Effector memory CD8-positive, alpha-beta T cell (primary cell): ENCODE measurements at regions not wholly inside any gene's neighbourhood (a gene's known extent, or its start where the extent isn't known, plus 50 kb on each side); places are given as distances from the start of the nearest gene placed in this dataset.

Source experiments
- ATAC-seq: fragments of 150-1000 bp; cut with Tn5 transposase; replicated peaks from 2 replicates; pipeline ENCODE4 v1.10.0; 2021; ENCODE audit warnings: mild to moderate bottlenecking, moderate library complexity
- DNase-seq, 3 experiments: peaks; one replicate each; pipeline ENCODE4 v3.0.0; 2021
- H3K27ac Mint-ChIP-seq, 2 donors: one replicate each; pipeline ENCODE4 v1.8.0; 2022; ENCODE audit warnings: mild to moderate bottlenecking in 2 of 2, mixed read lengths in 2 of 2, moderate library complexity in 2 of 2
- H3K27me3 Mint-ChIP-seq, 2 donors: one replicate each; pipeline ENCODE4 v1.8.0; 2022; ENCODE audit warnings: mixed read lengths in 2 of 2
- H3K36me3 Mint-ChIP-seq: one replicate; pipeline ENCODE4 v1.8.0; 2022; ENCODE audit warnings: mild to moderate bottlenecking, moderate library complexity, mixed read lengths; ENCODE audit not compliant: insufficient read depth
- H3K4me1 Mint-ChIP-seq, 2 donors: one replicate each; pipeline ENCODE4 v1.8.0; 2022; ENCODE audit warnings: low read depth in 2 of 2, mixed read lengths in 2 of 2
- H3K4me3 Mint-ChIP-seq, 2 donors: one replicate each; pipeline ENCODE4 v1.8.0; 2022; ENCODE audit warnings: mild to moderate bottlenecking in 2 of 2, mixed read lengths in 2 of 2, moderate library complexity in 2 of 2
- H3K9me3 Mint-ChIP-seq, 2 donors: one replicate each; pipeline ENCODE4 v1.8.0; 2022; ENCODE audit warnings: mixed read lengths in 2 of 2

- Mint-ChIP-seq H3K36me3 (peaks cover 3% of the 10 kb centered on the region), H3K4me3 (no peak overlapping the region), H3K9me3 (no peaks in the 10 kb centered on the region), H3K27me3 (peaks cover 0 to 5% of the 10 kb centered on the region in 2 donors), H3K4me1 (no peaks in the 10 kb centered on the region), H3K27ac (no peak overlapping the region)
- ATAC-seq: no peak
- DNase-seq: no peak
Observed at GRCh38 chrX:68945081-68945602, 116.3 kb downstream of the EFNB1 start.

GRCh38 chrX:68944211-68944610 lies 115.4 kb downstream of the EFNB1 start:
- no peak for ATAC-seq
- peaks cover 3% of the 10 kb centered on the region for H3K36me3 Mint-ChIP-seq
- H3K4me1 Mint-ChIP-seq: no peaks in the 10 kb centered on the region
- no peak overlapping the region for H3K27ac Mint-ChIP-seq
- no peak overlapping the region for H3K4me3 Mint-ChIP-seq
- peaks cover 0 to 5% of the 10 kb centered on the region in 2 donors for H3K27me3 Mint-ChIP-seq
- no peaks in the 10 kb centered on the region for H3K9me3 Mint-ChIP-seq
- no peak for DNase-seq

DNA sequence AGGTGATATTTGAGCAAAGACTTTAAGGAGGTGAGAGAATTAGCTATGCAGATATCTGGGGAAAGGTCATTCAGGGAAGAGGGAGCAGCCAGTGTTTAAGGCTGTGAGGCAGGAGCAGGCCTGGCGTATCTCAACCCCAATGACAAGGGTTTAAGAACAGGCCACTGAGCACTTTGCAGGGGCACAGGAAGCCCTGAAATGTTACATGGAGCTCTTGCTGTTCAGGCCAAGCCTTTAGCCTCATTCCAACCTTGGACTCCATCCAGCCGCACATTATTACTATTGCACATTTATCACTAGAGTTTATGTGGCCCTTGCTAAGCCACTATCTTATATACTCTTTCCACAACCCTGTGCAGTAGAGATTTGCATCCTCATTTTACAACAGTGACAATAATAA lies 114.0 kb downstream of the EFNB1 start:
- DNase-seq (no peak), ATAC-seq (no peak)
- H3K4me1 Mint-ChIP-seq: no peaks in the 10 kb centered on the region
- H3K9me3 Mint-ChIP-seq: no peaks in the 10 kb centered on the region
- peaks cover 0 to 5% of the 10 kb centered on the region in 2 donors for H3K27me3 Mint-ChIP-seq
- H3K27ac Mint-ChIP-seq: no peak overlapping the region
- peaks cover 3% of the 10 kb centered on the region for H3K36me3 Mint-ChIP-seq
- no peak overlapping the region for H3K4me3 Mint-ChIP-seq

DNA sequence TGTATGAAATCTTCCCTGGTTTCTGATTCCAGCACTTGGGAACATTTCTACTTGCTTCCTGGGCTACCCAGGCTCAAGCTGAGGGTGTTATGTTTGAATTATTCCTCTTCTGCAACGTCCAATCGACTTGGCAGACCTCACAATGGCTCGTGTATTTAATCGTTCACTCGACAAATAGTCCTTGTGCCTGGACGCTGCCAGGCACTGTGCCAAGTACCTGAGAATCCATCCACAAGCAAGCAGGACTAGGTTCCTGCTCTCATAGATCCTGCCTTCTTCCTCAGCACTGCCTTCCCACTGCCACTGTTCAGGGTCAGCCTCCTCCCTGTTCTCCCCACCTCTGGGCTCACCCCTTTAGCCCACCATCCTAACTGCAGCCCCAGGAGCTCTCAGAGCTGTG lies 113.3 kb downstream of the EFNB1 start:
- Mint-ChIP-seq H3K36me3 (peaks cover 3% of the 10 kb centered on the region), H3K27ac (no peak overlapping the region), H3K27me3 (peaks cover 0 to 3% of the 10 kb centered on the region in 2 donors), H3K4me1 (no peaks in the 10 kb centered on the region), H3K9me3 (no peaks in the 10 kb centered on the region), H3K4me3 (no peak overlapping the region)
- DNase-seq (no peak), ATAC-seq (no peak)

DNA sequence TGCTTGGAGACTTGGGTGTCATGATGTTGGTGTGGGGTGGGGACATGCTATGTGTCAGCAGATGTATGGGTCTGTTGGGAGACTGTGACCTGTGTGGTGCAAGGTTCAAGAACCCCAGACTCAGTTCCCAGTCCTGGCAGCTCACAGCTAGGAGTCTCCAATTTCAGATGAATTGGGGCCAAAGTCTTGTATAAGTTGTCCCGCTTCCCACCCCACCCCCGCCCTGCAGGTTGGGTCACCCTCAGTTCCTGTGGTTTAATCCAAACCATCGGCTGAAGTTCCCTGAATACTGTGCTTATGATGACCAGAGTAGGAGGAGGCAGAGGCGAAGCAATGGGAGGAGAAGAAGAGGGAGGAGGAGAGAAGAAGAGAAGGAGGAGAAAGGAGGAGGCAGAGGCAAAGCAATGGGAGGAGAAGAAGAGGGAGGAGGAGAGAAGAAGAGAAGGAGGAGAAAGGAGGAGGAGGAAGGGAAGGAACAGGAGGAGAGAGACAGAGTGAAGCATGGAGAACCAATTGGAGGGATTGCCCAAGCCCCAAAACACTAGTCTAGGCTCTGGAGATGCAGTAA lies 112.6 kb downstream of the EFNB1 start:
- Mint-ChIP-seq H3K27ac (no peak overlapping the region), H3K4me3 (no peak overlapping the region), H3K9me3 (no peaks in the 10 kb centered on the region), H3K4me1 (no peaks in the 10 kb centered on the region), H3K36me3 (peaks cover 3% of the 10 kb centered on the region), H3K27me3 (no peaks in the 10 kb centered on the region)
- DNase-seq (no peak), ATAC-seq (no peak)

DNA sequence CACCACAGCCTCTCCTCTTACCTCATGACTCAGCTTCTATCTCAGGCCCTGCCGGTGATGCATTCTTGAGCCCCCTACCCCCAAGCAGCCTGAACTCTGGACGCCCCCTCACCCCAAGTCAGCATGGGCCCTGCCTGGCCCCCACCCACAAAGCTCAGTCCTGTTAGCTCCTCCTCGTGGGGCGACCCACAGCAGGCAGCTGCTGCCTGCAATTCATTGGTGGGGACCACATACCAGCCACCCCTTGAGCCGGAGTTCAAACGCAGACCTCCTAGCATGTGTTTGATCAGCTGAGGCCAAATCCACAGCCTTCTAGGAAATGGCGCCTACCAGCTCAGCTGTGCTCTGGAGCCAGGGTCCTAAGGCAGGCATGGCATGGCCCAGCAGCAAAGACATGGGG lies 111.8 kb downstream of the EFNB1 start:
- Mint-ChIP-seq H3K4me3 (no peak overlapping the region), H3K36me3 (peaks cover 3% of the 10 kb centered on the region), H3K4me1 (no peaks in the 10 kb centered on the region), H3K27me3 (no peaks in the 10 kb centered on the region), H3K9me3 (no peaks in the 10 kb centered on the region), H3K27ac (no peak overlapping the region)
- ATAC-seq: no peak
- DNase-seq: no peak

DNA sequence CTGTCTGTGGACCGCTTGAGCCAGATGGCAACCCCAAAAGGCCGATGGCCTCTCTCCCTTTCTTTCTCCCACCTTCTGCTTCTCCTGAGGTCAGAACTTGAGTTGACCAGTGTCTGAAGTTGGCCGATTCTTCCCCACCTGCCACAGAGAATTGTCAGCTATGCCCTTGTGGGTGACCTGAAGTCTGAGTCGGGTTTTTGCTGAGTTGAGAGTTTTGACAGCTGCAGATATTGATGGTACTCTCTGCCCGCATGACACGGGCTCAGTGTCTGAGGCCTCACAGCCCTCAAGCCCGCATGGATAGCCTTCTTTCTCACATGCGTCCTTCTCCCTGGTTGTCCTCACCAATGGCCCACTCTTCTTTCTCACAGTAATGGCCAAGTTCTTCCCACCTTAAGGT lies 111.0 kb downstream of the EFNB1 start:
- H3K27me3 Mint-ChIP-seq: no peaks in the 10 kb centered on the region
- DNase-seq: no peak
- H3K4me3 Mint-ChIP-seq: no peak overlapping the region
- no peak for ATAC-seq
- peaks cover 3% of the 10 kb centered on the region for H3K36me3 Mint-ChIP-seq
- peaks cover 2 to 4% of the 10 kb centered on the region in 2 donors for H3K4me1 Mint-ChIP-seq
- no peaks in the 10 kb centered on the region for H3K9me3 Mint-ChIP-seq
- no peak overlapping the region for H3K27ac Mint-ChIP-seq

- H3K4me3 Mint-ChIP-seq: no peak overlapping the region
- peaks cover 2 to 4% of the 10 kb centered on the region in 2 donors for H3K4me1 Mint-ChIP-seq
- H3K27ac Mint-ChIP-seq: no peak overlapping the region
- peaks cover 4% of the 10 kb centered on the region for H3K36me3 Mint-ChIP-seq
- H3K27me3 Mint-ChIP-seq: no peaks in the 10 kb centered on the region
- no peaks in the 10 kb centered on the region for H3K9me3 Mint-ChIP-seq
- DNase-seq (no peak), ATAC-seq (no peak)
Observed at GRCh38 chrX:68938244-68939004, 109.6 kb downstream of the EFNB1 start.

- Mint-ChIP-seq H3K4me1 (peaks cover 2 to 4% of the 10 kb centered on the region in 2 donors), H3K27me3 (no peaks in the 10 kb centered on the region), H3K9me3 (no peaks in the 10 kb centered on the region), H3K4me3 (no peak overlapping the region), H3K27ac (no peak overlapping the region), H3K36me3 (peaks cover 6% of the 10 kb centered on the region)
- ATAC-seq (no peak), DNase-seq (no peak)
Observed at GRCh38 chrX:68937581-68937980, 108.8 kb downstream of the EFNB1 start.

DNA sequence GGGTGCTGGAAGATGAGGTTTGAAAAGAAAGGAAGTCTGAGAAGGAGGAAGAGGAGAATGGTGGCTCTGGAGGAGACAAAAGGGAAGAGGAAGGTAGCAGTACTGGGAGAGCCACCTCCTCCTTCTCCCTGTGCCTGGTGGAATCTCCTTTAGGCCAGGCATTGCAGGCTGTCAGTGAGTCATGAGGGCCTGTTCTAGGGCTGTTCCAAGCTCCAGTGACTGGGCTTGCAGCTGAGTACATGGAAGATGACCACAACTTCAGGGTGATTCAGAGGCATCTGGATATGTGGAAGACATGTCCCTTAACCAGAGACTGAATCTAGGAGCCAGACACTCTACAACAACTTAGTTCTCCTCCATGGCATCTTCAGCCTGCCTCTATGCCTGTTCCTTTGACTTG lies 107.8 kb downstream of the EFNB1 start:
- H3K36me3 Mint-ChIP-seq: peaks cover 6% of the 10 kb centered on the region

GRCh38 chrX:68936126-68936525 lies 107.3 kb downstream of the EFNB1 start:
- H3K9me3 Mint-ChIP-seq: no peaks in the 10 kb centered on the region
- no peak overlapping the region for H3K27ac Mint-ChIP-seq
- peaks cover 2 to 4% of the 10 kb centered on the region in 2 donors for H3K4me1 Mint-ChIP-seq
- H3K27me3 Mint-ChIP-seq: no peaks in the 10 kb centered on the region
- DNase-seq: no peak
- peaks cover 6% of the 10 kb centered on the region for H3K36me3 Mint-ChIP-seq
- no peak overlapping the region for H3K4me3 Mint-ChIP-seq
- ATAC-seq: no peak

More for the DNA sequence above, 107.8 kb downstream of the EFNB1 start:
- Mint-ChIP-seq H3K4me1 (peaks cover 2 to 4% of the 10 kb centered on the region in 2 donors), H3K9me3 (no peaks in the 10 kb centered on the region), H3K27ac (no peak overlapping the region), H3K4me3 (no peak overlapping the region), H3K27me3 (no peaks in the 10 kb centered on the region)
- ATAC-seq: no peak
- no peak for DNase-seq

GRCh38 chrX:68935362-68935761 lies 106.5 kb downstream of the EFNB1 start:
- H3K4me1 Mint-ChIP-seq: peaks cover 2 to 4% of the 10 kb centered on the region in 2 donors
- no peaks in the 10 kb centered on the region for H3K9me3 Mint-ChIP-seq
- H3K27me3 Mint-ChIP-seq: no peaks in the 10 kb centered on the region
- H3K27ac Mint-ChIP-seq: no peak overlapping the region
- H3K36me3 Mint-ChIP-seq: peaks cover 4% of the 10 kb centered on the region
- H3K4me3 Mint-ChIP-seq: no peak overlapping the region
- DNase-seq: no peak
- ATAC-seq: no peak

GRCh38 chrX:68934922-68935321 lies 106.1 kb downstream of the EFNB1 start:
- DNase-seq (no peak), ATAC-seq (no peak)
- Mint-ChIP-seq H3K27ac (no peak overlapping the region), H3K4me1 (peaks cover 2 to 4% of the 10 kb centered on the region in 2 donors), H3K27me3 (no peaks in the 10 kb centered on the region), H3K36me3 (peaks cover 4% of the 10 kb centered on the region), H3K4me3 (no peak overlapping the region), H3K9me3 (no peaks in the 10 kb centered on the region)

GRCh38 chrX:68934421-68934820 lies 105.6 kb downstream of the EFNB1 start:
- H3K27me3 Mint-ChIP-seq: no peaks in the 10 kb centered on the region
- peaks cover 4% of the 10 kb centered on the region for H3K36me3 Mint-ChIP-seq
- DNase-seq (no peak), ATAC-seq (no peak)
- H3K27ac Mint-ChIP-seq: no peak overlapping the region
- H3K9me3 Mint-ChIP-seq: no peaks in the 10 kb centered on the region
- H3K4me1 Mint-ChIP-seq: peaks cover 2 to 4% of the 10 kb centered on the region in 2 donors
- H3K4me3 Mint-ChIP-seq: no peak overlapping the region
